Fibroblast of lung (primary cell): ENCODE measurements at regions not wholly inside any gene's neighbourhood (a gene's known extent, or its start where the extent isn't known, plus 50 kb on each side); places are given as distances from the start of the nearest gene placed in this dataset.

Experiments
- DNase-seq, 2 donors: peaks; one replicate each; pipeline versions ENCODE4 v3.0.0 to v3.0.0-alpha.2; 2010; ENCODE audit warnings: low read depth in 2 of 2
- H2AFZ ChIP-seq: 2 replicates; pipeline ENCODE4 v1.5.1; 2012; ENCODE audit warnings: low read length, control low read depth, inconsistent platforms
- H3K27ac ChIP-seq: 2 replicates; pipeline ENCODE4 v1.5.1; 2011; ENCODE audit warnings: low read length, control low read depth; ENCODE audit not compliant: insufficient read depth
- H3K27me3 ChIP-seq: 2 replicates; pipeline ENCODE4 v1.5.1; 2011; ENCODE audit warnings: mild to moderate bottlenecking, low read length; ENCODE audit not compliant: control insufficient read depth, insufficient read depth
- H3K36me3 ChIP-seq: 2 replicates; pipeline ENCODE4 v1.5.1; 2011; ENCODE audit warnings: low read length; ENCODE audit not compliant: control insufficient read depth, insufficient read depth
- H3K4me1 ChIP-seq: 2 replicates; pipeline ENCODE4 v1.5.1; 2011; ENCODE audit warnings: low read length; ENCODE audit not compliant: control insufficient read depth, insufficient read depth; ENCODE audit errors: extremely low read depth
- H3K4me2 ChIP-seq: 2 replicates; pipeline ENCODE4 v1.5.1; 2011; ENCODE audit warnings: low read length, control low read depth; ENCODE audit not compliant: insufficient read depth; ENCODE audit errors: extremely low read depth
- H3K4me3 ChIP-seq, 4 experiments: fragments of 200-600 bp in 1 of 4; sonication (generic) in 1 of 4; replicated peaks in 1 of 4; 2 replicates each; pipeline ENCODE4 v1.5.1; 2011 to 2016; ENCODE audit warnings: low read length in 4 of 4, low read depth in 3 of 4, mild to moderate bottlenecking in 3 of 4, control low read depth in 2 of 4, inconsistent platforms in 1 of 4, mixed read lengths in 1 of 4; ENCODE audit not compliant: insufficient read depth in 1 of 4; ENCODE audit errors: control extremely low read depth in 1 of 4
- H3K79me2 ChIP-seq: 2 replicates; pipeline ENCODE4 v1.5.1; 2012; ENCODE audit warnings: mild to moderate bottlenecking, low read length, inconsistent platforms; ENCODE audit not compliant: control insufficient read depth, insufficient read depth
- H3K9ac ChIP-seq: 2 replicates; pipeline ENCODE4 v1.5.1; 2011; ENCODE audit warnings: mild to moderate bottlenecking, low read length, control low read depth; ENCODE audit not compliant: insufficient read depth
- H3K9me3 ChIP-seq: 2 replicates; pipeline ENCODE4 v1.5.1; 2012; ENCODE audit warnings: low read depth, low read length; ENCODE audit not compliant: control insufficient read depth, insufficient read depth
- H4K20me1 ChIP-seq: 2 replicates; pipeline ENCODE4 v1.5.1; 2011; ENCODE audit warnings: low read length; ENCODE audit not compliant: control insufficient read depth, insufficient read depth; ENCODE audit errors: extremely low read depth
- EZH2 ChIP-seq: IDR thresholded peaks from 2 replicates; pipeline ENCODE4 v1.5.1; 2012; ENCODE audit warnings: low read length, control low read depth, mild to moderate bottlenecking; ENCODE audit errors: missing control alignments
- TF ChIP-seq, protein P1 (sequence below), 2 donors: IDR thresholded peaks in 1 of 2; conservative IDR thresholded peaks in 1 of 2; 1 replicate in 1 of 2; 2 replicates in 1 of 2; pipeline ENCODE4 v1.5.1; 2011 to 2012; ENCODE audit warnings: low read length in 2 of 2, control low read depth in 1 of 2, inconsistent platforms in 1 of 2, low read depth in 1 of 2, mild to moderate bottlenecking in 1 of 2

DNA sequence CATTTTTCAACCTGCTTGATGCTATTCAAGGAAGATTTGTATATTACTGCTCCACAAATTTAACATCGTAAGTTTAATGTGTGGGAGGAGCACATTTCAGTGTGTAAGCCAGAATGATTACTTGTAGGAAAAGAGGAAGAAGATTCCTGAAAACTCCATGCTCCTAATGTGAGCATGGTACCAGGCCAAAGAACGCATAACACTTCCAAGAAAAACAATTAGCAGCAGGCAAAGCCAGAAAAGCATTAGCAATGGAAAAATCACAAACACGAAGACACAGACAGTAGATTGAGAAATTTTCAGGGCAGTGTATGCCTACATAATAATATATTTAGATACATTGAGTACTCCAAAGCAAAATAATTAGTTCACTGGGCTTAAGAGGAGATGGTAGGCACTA, 96.6 kb upstream of the CBLB start:
- no peaks in the 10 kb centered on the region for H3K4me1 ChIP-seq
- peak; percentile 62 to 89 for DNase-seq
- no peak overlapping the region for H3K27ac ChIP-seq
- no peak overlapping the region for H3K9ac ChIP-seq
- no peaks in the 10 kb centered on the region for H3K9me3 ChIP-seq
- no peak overlapping the region for H3K4me3 ChIP-seq
- H3K36me3 ChIP-seq: no peaks in the 10 kb centered on the region
- no peaks in the 10 kb centered on the region for H3K27me3 ChIP-seq
- H3K4me2 ChIP-seq: no peak overlapping the region
- no peaks in the 10 kb centered on the region for H4K20me1 ChIP-seq
- TF ChIP-seq, protein P1, sequence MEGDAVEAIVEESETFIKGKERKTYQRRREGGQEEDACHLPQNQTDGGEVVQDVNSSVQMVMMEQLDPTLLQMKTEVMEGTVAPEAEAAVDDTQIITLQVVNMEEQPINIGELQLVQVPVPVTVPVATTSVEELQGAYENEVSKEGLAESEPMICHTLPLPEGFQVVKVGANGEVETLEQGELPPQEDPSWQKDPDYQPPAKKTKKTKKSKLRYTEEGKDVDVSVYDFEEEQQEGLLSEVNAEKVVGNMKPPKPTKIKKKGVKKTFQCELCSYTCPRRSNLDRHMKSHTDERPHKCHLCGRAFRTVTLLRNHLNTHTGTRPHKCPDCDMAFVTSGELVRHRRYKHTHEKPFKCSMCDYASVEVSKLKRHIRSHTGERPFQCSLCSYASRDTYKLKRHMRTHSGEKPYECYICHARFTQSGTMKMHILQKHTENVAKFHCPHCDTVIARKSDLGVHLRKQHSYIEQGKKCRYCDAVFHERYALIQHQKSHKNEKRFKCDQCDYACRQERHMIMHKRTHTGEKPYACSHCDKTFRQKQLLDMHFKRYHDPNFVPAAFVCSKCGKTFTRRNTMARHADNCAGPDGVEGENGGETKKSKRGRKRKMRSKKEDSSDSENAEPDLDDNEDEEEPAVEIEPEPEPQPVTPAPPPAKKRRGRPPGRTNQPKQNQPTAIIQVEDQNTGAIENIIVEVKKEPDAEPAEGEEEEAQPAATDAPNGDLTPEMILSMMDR (conservative IDR thresholded peaks at IDR 0.05 in 1 of 2, IDR thresholded peaks at IDR 0.05 in 1 of 2; ENCODE audit: low read depth in 1 of 2, low read length in 2 of 2): no peak
- no peak for TF ChIP-seq EZH2
- H2AFZ ChIP-seq: peak overlapping the region; percentile 62
- no peaks in the 10 kb centered on the region for H3K79me2 ChIP-seq

- H3K27ac ChIP-seq: no peak overlapping the region
- H3K27me3 ChIP-seq: no peaks in the 10 kb centered on the region
- no peak for TF ChIP-seq EZH2
- TF ChIP-seq, protein P1 (conservative IDR thresholded peaks at IDR 0.05 in 1 of 2, IDR thresholded peaks at IDR 0.05 in 1 of 2; ENCODE audit: low read depth in 1 of 2, low read length in 2 of 2): no peak
- no peaks in the 10 kb centered on the region for H3K79me2 ChIP-seq
- H3K9ac ChIP-seq: no peak overlapping the region
- H4K20me1 ChIP-seq: no peaks in the 10 kb centered on the region
- H3K4me2 ChIP-seq: no peak overlapping the region
- no peaks in the 10 kb centered on the region for H3K9me3 ChIP-seq
- no peak overlapping the region for H3K4me3 ChIP-seq
- H3K4me1 ChIP-seq: no peaks in the 10 kb centered on the region
- no peak overlapping the region for H2AFZ ChIP-seq
- H3K36me3 ChIP-seq: no peaks in the 10 kb centered on the region
- DNase-seq: peak; percentile 39 to 78
Observed at GRCh38 chr3:105967117-105967516, 98.3 kb upstream of the CBLB start.

GRCh38 chr3:105970283-105970682, 101.5 kb upstream of the CBLB start:
- Histone ChIP-seq H3K79me2 (no peaks in the 10 kb centered on the region), H3K4me1 (no peaks in the 10 kb centered on the region), H3K9me3 (no peaks in the 10 kb centered on the region), H4K20me1 (no peaks in the 10 kb centered on the region), H3K27ac (no peak overlapping the region), H3K4me3 (no peak overlapping the region), H2AFZ (no peak overlapping the region), H3K4me2 (no peak overlapping the region), H3K36me3 (no peaks in the 10 kb centered on the region), H3K9ac (no peak overlapping the region), H3K27me3 (no peaks in the 10 kb centered on the region)
- peak; percentile 38 to 95 for DNase-seq
- no peak for TF ChIP-seq EZH2
- TF ChIP-seq, protein P1 (conservative IDR thresholded peaks at IDR 0.05 in 1 of 2, IDR thresholded peaks at IDR 0.05 in 1 of 2; ENCODE audit: low read depth in 1 of 2, low read length in 2 of 2): no peak
